Chondrocyte (in vitro differentiated cells): ENCODE measurements at regions not wholly inside any gene's neighbourhood (a gene's known extent, or its start where the extent isn't known, plus 50 kb on each side); places are given as distances from the start of the nearest gene placed in this dataset.

Experiments used
- DNase-seq: peaks from one replicate; pipeline ENCODE4 v3.0.0; 2021; ENCODE audit warnings: mixed read lengths, low spot score
- H3K27ac Mint-ChIP-seq: one replicate; pipeline ENCODE4 v1.8.0; 2021; ENCODE audit warnings: mild to moderate bottlenecking, moderate library complexity, mixed read lengths; ENCODE audit not compliant: unreplicated experiment
- H3K27me3 Mint-ChIP-seq: 2 replicates; pipeline ENCODE4 v1.8.0; 2021; ENCODE audit warnings: low read depth, mixed read lengths
- H3K36me3 Mint-ChIP-seq: 2 replicates; pipeline ENCODE4 v1.8.0; 2021; ENCODE audit warnings: low read depth, mixed read lengths
- H3K4me1 Mint-ChIP-seq: 2 replicates; pipeline ENCODE4 v1.8.0; 2021; ENCODE audit warnings: low read depth, mild to moderate bottlenecking, mixed read lengths
- H3K4me3 Mint-ChIP-seq: one replicate; pipeline ENCODE4 v1.8.0; 2021; ENCODE audit warnings: mild to moderate bottlenecking, moderate library complexity, mixed read lengths; ENCODE audit not compliant: unreplicated experiment
- H3K9me3 Mint-ChIP-seq: 2 replicates; pipeline ENCODE4 v1.8.0; 2021; ENCODE audit warnings: low read depth, mixed read lengths
- TF ChIP-seq, protein P1 (sequence below): fragments of 200-600 bp; sonication (generic); IDR thresholded peaks from 2 replicates; pipeline ENCODE4 v1.5.0; 2021; ENCODE audit warnings: antibody characterized with exemption, mild to moderate bottlenecking, moderate library complexity

DNA sequence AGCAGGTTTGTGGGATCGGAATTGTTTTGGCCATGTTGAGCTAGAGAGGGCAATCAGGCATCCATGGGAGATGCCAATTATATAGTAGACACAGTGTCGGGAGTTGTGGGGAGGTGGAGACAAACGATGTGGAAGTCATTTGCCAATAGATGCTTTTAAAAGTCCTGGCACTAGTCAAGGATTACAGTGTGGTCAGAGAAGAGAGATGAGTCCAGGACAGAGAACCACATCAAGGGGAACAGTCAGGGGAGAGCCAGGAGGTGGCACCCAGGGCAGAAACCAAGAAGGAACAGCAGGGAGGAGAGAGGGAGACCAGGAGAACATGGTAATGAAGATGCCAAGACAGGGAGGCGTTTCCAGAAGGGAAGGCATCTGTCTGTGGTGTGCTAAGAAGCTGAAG, 81.2 kb downstream of the ARL4C start:
- TF ChIP-seq, protein P1, sequence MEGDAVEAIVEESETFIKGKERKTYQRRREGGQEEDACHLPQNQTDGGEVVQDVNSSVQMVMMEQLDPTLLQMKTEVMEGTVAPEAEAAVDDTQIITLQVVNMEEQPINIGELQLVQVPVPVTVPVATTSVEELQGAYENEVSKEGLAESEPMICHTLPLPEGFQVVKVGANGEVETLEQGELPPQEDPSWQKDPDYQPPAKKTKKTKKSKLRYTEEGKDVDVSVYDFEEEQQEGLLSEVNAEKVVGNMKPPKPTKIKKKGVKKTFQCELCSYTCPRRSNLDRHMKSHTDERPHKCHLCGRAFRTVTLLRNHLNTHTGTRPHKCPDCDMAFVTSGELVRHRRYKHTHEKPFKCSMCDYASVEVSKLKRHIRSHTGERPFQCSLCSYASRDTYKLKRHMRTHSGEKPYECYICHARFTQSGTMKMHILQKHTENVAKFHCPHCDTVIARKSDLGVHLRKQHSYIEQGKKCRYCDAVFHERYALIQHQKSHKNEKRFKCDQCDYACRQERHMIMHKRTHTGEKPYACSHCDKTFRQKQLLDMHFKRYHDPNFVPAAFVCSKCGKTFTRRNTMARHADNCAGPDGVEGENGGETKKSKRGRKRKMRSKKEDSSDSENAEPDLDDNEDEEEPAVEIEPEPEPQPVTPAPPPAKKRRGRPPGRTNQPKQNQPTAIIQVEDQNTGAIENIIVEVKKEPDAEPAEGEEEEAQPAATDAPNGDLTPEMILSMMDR: no peak
- DNase-seq: no peak
- H3K36me3 Mint-ChIP-seq: no peaks in the 10 kb centered on the region
- no peak overlapping the region for H3K27ac Mint-ChIP-seq
- H3K4me1 Mint-ChIP-seq: peaks cover 25% of the 10 kb centered on the region
- H3K4me3 Mint-ChIP-seq: no peak overlapping the region
- no peaks in the 10 kb centered on the region for H3K27me3 Mint-ChIP-seq
- peaks cover 7% of the 10 kb centered on the region for H3K9me3 Mint-ChIP-seq

DNA sequence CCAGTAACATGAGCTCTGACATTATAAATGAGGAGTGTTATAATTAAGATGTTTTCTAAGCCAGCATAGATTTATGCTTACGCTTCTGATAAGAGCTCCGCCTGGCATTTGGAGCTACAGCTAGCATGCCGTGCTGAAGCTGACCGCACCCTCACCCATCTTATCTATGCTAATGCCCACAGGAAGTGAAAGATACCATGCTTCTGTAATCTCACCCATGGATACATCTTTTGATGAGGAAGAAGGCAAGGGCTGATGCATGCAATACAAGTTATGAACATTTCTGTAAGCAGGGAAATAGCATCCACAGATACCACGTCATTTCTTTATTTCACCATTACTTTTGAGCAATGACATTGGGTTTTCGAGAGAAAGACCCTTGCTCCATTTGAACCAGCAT, 82.3 kb downstream of the ARL4C start:
- Mint-ChIP-seq H3K9me3 (peaks cover 7% of the 10 kb centered on the region), H3K4me3 (no peak overlapping the region), H3K27me3 (no peaks in the 10 kb centered on the region)

DNA sequence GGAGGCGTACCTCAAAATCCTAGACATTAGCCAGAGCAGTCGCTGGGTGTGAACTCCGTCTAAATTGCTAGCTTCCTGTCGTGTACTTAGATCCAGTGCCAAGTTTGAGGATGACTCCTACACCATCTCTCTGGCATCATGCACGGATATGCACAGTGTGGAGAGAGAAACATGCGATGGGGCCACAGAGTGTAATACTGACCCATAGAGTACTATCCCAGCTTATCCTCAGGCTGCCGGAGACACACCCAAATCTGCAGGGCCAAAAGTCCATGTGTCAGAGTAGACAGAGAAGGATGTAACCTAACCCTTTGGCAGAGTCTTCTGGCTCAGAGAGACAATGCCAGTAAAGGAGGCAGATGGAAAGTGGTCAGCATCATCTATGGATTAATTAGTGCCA, 84.2 kb downstream of the ARL4C start:
- TF ChIP-seq, protein P1: no peak
- no peaks in the 10 kb centered on the region for H3K27me3 Mint-ChIP-seq
- peak overlapping the region; percentile 83 for H3K27ac Mint-ChIP-seq
- H3K4me1 Mint-ChIP-seq: peaks cover 27% of the 10 kb centered on the region
- H3K36me3 Mint-ChIP-seq: no peaks in the 10 kb centered on the region
- no peaks in the 10 kb centered on the region for H3K9me3 Mint-ChIP-seq
- no peak overlapping the region for H3K4me3 Mint-ChIP-seq
- DNase-seq: no peak

More for the DNA sequence above, 82.3 kb downstream of the ARL4C start:
- Mint-ChIP-seq H3K4me1 (peaks cover 27% of the 10 kb centered on the region), H3K27ac (no peak overlapping the region), H3K36me3 (no peaks in the 10 kb centered on the region)
- DNase-seq: no peak
- TF ChIP-seq, protein P1: no peak

DNA sequence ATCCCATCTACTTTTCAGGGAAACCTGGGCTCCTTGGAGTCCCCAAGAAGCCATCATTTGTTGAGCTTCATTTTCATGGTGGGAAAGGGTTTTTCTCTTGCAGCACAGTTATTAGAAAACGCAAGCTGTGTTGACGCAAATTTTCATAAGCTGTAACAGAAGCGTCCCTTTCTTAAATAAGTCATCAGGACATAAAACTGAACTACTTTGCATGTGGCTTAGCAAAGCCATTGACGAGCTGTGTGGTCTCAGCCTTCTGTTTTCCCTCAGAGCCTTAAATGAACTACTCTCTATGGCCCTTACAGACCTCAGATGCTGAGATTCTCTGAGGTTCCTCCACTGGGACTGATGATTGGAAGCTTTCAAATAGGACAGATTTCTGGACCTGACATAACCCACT, 85.1 kb downstream of the ARL4C start:
- Mint-ChIP-seq H3K4me3 (no peak overlapping the region), H3K9me3 (no peaks in the 10 kb centered on the region), H3K4me1 (peaks cover 27% of the 10 kb centered on the region), H3K27ac (no peak overlapping the region), H3K36me3 (no peaks in the 10 kb centered on the region), H3K27me3 (no peaks in the 10 kb centered on the region)
- TF ChIP-seq, protein P1: no peak
- no peak for DNase-seq

DNA sequence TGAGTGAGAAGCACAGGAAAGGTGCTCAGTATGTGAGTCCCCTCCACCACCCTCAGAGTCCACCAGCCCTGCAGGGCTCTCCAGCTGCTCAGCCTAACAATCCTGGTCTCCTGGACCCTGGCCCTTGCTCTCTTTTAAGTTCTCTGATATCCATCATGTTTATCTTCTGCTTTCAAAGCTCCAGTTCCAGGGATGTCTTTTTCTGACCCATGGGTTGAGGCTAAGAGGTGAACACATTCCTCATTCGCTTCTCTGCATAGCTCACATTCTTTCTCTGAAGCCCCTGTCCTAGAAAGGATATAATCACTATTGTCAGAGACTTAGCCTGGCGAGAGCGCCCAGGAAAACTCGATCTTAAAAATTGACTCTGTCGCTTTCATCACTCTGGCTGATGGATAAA, 86.4 kb downstream of the ARL4C start:
- Mint-ChIP-seq H3K4me3 (no peak overlapping the region), H3K4me1 (peaks cover 34% of the 10 kb centered on the region), H3K9me3 (no peaks in the 10 kb centered on the region), H3K36me3 (no peaks in the 10 kb centered on the region), H3K27ac (peak overlapping the region; percentile 14), H3K27me3 (no peaks in the 10 kb centered on the region)
- no peak for DNase-seq
- TF ChIP-seq, protein P1: no peak
